Neural cell (in vitro differentiated cells): ENCODE measurements at regions not wholly inside any gene's neighbourhood (a gene's known extent, or its start where the extent isn't known, plus 50 kb on each side); places are given as distances from the start of the nearest gene placed in this dataset.

ENCODE experiments used
- H2AFZ ChIP-seq: fragments of 200-600, 300-800 bp; sonication (generic), shearing (Covaris generic); 2 replicates; pipeline ENCODE4 v1.6.0; 2014; ENCODE audit warnings: low read depth, mild to moderate bottlenecking, antibody characterized with exemption, low read length, moderate library complexity
- H3F3A ChIP-seq: fragments of 200-600 bp; shearing (Covaris generic); 2 replicates; pipeline ENCODE4 v1.6.1; 2016; ENCODE audit warnings: mild to moderate bottlenecking, moderate library complexity, mixed read lengths, antibody characterized with exemption, low read length; ENCODE audit not compliant: insufficient read depth, poor library complexity, severe bottlenecking
- H3K27ac ChIP-seq: fragments of 200-600, 300-800 bp; sonication (generic), shearing (Covaris generic); 2 replicates; pipeline ENCODE4 v1.5.1; 2014; ENCODE audit warnings: mild to moderate bottlenecking, low read length, moderate library complexity
- H3K27me3 ChIP-seq: fragments of 300-800, 200-600 bp; sonication (generic), shearing (Covaris generic); 2 replicates; pipeline ENCODE4 v1.6.0; 2014; ENCODE audit warnings: mild to moderate bottlenecking, low read depth, low read length, moderate library complexity; ENCODE audit not compliant: insufficient read depth
- H3K36me3 ChIP-seq: fragments of 300-800, 200-600 bp; sonication (generic), shearing (Covaris generic); 2 replicates; pipeline ENCODE4 v1.5.1; 2014; ENCODE audit warnings: mild to moderate bottlenecking, antibody characterized with exemption, low read length, moderate library complexity; ENCODE audit not compliant: insufficient read depth
- H3K4me2 ChIP-seq: fragments of 300-800, 200-600 bp; sonication (generic), shearing (Covaris generic); 2 replicates; pipeline ENCODE4 v1.6.0; 2014; ENCODE audit warnings: mild to moderate bottlenecking, low read length
- H3K4me3 ChIP-seq: fragments of 300-800, 200-600 bp; sonication (generic), shearing (Covaris generic); 2 replicates; pipeline ENCODE4 v1.5.1; 2014; ENCODE audit warnings: mild to moderate bottlenecking, low read length, moderate library complexity
- H3K79me2 ChIP-seq: fragments of 200-600 bp; shearing (Covaris generic); replicated peaks from 2 replicates; pipeline ENCODE4 v1.6.0; 2014; ENCODE audit warnings: mild to moderate bottlenecking, low read length, moderate library complexity; ENCODE audit not compliant: insufficient read depth
- H3K9ac ChIP-seq: fragments of 300-800, 200-600 bp; sonication (generic), shearing (Covaris generic); 2 replicates; pipeline ENCODE4 v1.6.1; 2016; ENCODE audit warnings: mild to moderate bottlenecking, low read length, mixed read lengths
- H3K9me2 ChIP-seq: fragments of 200-600 bp; shearing (Covaris generic); 2 replicates; pipeline ENCODE4 v1.6.1; 2016; ENCODE audit warnings: mild to moderate bottlenecking, low read length, mixed read lengths; ENCODE audit not compliant: insufficient read depth
- H3K9me3 ChIP-seq: fragments of 200-600, 300-800 bp; sonication (generic), shearing (Covaris generic); 2 replicates; pipeline ENCODE4 v1.6.1; 2016; ENCODE audit warnings: mild to moderate bottlenecking, mixed run types, low read length, moderate library complexity, mixed read lengths
- H4K20me1 ChIP-seq: fragments of 200-600 bp; shearing (Covaris generic); 2 replicates; pipeline ENCODE4 v1.6.1; 2016; ENCODE audit warnings: mild to moderate bottlenecking, mixed run types; ENCODE audit not compliant: insufficient read depth
- EP300 ChIP-seq: fragments of 450-650 bp; conservative IDR thresholded peaks from 2 replicates; pipeline ENCODE4 v1.6.1; 2014; ENCODE audit warnings: antibody characterized with exemption, mild to moderate bottlenecking, moderate library complexity; ENCODE audit not compliant: poor library complexity, severe bottlenecking
- EZH2 ChIP-seq: fragments of 200-600, 300-800 bp; shearing (Covaris generic), sonication (generic); IDR thresholded peaks from 2 replicates; pipeline ENCODE4 v1.6.1; 2014; ENCODE audit warnings: antibody characterized with exemption, low read length, borderline replicate concordance, mild to moderate bottlenecking; ENCODE audit not compliant: insufficient read depth, poor library complexity, severe bottlenecking
- MXI1 ChIP-seq: fragments of 450-650 bp; conservative IDR thresholded peaks from 2 replicates; pipeline ENCODE4 v1.6.1; 2014; ENCODE audit warnings: antibody characterized with exemption, mild to moderate bottlenecking; ENCODE audit not compliant: poor library complexity, severe bottlenecking
- POLR2AphosphoS5 ChIP-seq: IDR thresholded peaks from 2 replicates; pipeline ENCODE4 v1.6.1; 2012
- RAD21 ChIP-seq: fragments of 450-650 bp; conservative IDR thresholded peaks from 2 replicates; pipeline ENCODE4 v1.6.1; 2014; ENCODE audit warnings: antibody characterized with exemption, mild to moderate bottlenecking, moderate library complexity
- REST ChIP-seq: IDR thresholded peaks from 2 replicates; pipeline ENCODE4 v1.6.1; 2012; ENCODE audit warnings: borderline replicate concordance
- SMC3 ChIP-seq: fragments of 450-650 bp; conservative IDR thresholded peaks from 2 replicates; pipeline ENCODE4 v1.6.1; 2014; ENCODE audit warnings: antibody characterized with exemption, mild to moderate bottlenecking, moderate library complexity; ENCODE audit not compliant: poor library complexity
- TAF1 ChIP-seq: IDR thresholded peaks from 2 replicates; pipeline ENCODE4 v1.6.1; 2012; ENCODE audit warnings: low read depth
- TF ChIP-seq, protein P1 (sequence below): fragments of 450-650 bp; IDR thresholded peaks from 2 replicates; pipeline ENCODE4 v1.5.1; 2014; ENCODE audit warnings: antibody characterized with exemption, mild to moderate bottlenecking, moderate library complexity; ENCODE audit not compliant: poor library complexity, severe bottlenecking

DNA sequence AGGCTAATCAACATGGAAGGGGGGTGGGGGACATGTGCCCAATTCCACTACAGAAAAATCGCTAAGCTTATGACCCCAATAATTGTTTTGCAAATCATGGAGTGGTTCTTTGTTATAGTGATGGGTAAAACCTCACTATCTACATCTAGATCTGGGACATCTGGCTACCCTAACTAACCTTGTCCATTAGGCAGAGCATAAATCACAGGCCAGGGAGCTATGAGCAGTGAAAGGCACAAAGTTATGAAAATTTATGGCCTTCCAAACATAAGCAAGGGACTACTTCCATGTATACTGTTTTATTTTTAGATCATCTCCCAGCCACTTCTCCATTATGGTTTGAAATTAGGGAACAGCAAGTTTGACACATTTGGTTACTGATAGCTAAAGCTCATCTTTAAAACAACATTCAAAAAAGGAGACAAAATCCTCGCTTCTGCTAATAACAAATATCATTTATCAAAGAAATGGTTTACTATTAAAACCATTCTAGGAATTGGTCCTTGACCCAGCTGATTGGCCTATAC, 78.3 kb downstream of the RSL24D1 start:
- TF ChIP-seq MXI1 (no peak), SMC3 (no peak), EP300 (no peak), REST (no peak), TAF1 (no peak)
- Histone ChIP-seq H3K27ac (no peak overlapping the region), H3K9ac (no peak overlapping the region), H3K9me2 (no peaks in the 10 kb centered on the region), H3K36me3 (no peaks in the 10 kb centered on the region), H3K27me3 (no peaks in the 10 kb centered on the region), H4K20me1 (no peaks in the 10 kb centered on the region), H3K4me2 (no peak overlapping the region), H2AFZ (no peak overlapping the region), H3K79me2 (no peaks in the 10 kb centered on the region), H3K9me3 (no peaks in the 10 kb centered on the region), H3F3A (no peaks in the 10 kb centered on the region), H3K4me3 (no peak overlapping the region)

DNA sequence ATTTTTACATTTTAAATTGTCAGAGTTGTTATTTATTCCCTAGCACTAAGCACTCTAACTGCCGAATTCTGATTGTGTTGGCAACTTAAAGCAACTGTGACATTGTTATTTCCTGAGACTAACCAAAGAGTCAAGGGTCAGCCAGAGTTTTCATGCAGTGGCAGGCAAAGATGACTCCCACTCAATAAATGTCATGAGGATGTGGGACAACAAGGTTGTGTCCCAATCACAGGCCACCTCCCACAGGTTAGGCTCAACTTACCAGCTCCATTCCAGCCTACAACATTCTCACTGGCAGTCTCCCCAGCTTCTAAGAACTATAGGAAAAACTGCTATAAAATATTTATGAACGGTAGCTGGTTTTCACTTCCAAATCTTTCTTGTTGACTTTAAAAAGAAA, 80.1 kb downstream of the RSL24D1 start:
- H3K9me2 ChIP-seq, result no peaks in the 10 kb centered on the region

More for the DNA sequence above, 80.1 kb downstream of the RSL24D1 start:
- H3K27me3 ChIP-seq, result no peaks in the 10 kb centered on the region
- H3K79me2 ChIP-seq, result no peaks in the 10 kb centered on the region
- no peaks in the 10 kb centered on the region for H3K9me3 ChIP-seq
- H4K20me1 ChIP-seq, result no peaks in the 10 kb centered on the region
- no peak overlapping the region for H2AFZ ChIP-seq
- H3K36me3 ChIP-seq, result no peaks in the 10 kb centered on the region
- no peak overlapping the region for H3K4me2 ChIP-seq
- H3F3A ChIP-seq, result no peaks in the 10 kb centered on the region
- TF ChIP-seq, protein P1, sequence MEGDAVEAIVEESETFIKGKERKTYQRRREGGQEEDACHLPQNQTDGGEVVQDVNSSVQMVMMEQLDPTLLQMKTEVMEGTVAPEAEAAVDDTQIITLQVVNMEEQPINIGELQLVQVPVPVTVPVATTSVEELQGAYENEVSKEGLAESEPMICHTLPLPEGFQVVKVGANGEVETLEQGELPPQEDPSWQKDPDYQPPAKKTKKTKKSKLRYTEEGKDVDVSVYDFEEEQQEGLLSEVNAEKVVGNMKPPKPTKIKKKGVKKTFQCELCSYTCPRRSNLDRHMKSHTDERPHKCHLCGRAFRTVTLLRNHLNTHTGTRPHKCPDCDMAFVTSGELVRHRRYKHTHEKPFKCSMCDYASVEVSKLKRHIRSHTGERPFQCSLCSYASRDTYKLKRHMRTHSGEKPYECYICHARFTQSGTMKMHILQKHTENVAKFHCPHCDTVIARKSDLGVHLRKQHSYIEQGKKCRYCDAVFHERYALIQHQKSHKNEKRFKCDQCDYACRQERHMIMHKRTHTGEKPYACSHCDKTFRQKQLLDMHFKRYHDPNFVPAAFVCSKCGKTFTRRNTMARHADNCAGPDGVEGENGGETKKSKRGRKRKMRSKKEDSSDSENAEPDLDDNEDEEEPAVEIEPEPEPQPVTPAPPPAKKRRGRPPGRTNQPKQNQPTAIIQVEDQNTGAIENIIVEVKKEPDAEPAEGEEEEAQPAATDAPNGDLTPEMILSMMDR, result no peak
- TF ChIP-seq REST (no peak), MXI1 (no peak), EP300 (no peak), EZH2 (no peak), SMC3 (no peak), RAD21 (no peak), TAF1 (no peak), POLR2AphosphoS5 (no peak)
- no peak overlapping the region for H3K4me3 ChIP-seq
- H3K27ac ChIP-seq, result no peak overlapping the region
- H3K9ac ChIP-seq, result no peak overlapping the region
